ENCODE measurements at regions not wholly inside any gene's neighbourhood (a gene's known extent, or its start where the extent isn't known, plus 50 kb on each side); places are given as distances from the start of the nearest gene placed in this dataset.

DNA sequence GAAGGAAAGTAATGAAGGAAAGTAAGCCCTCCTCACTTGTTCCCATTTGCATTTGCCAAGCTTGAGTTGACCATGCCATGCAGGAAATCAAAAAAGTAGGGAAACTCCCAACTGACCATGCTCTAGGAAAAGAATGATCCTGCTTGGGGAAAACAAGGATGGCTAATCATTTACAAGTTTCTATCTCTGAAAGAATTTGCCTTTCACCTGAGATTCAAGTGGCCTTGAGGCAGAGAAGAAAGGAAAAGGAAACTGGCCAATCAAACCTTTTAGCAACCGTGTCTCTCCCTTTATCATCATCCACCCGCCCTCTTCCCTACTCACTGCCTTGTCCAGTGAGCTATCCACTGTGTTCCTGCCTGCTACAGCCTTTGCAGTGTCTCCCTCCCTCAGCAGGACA lies 757.2 kb upstream of the SOX9 start:
- H3K27ac ChIP-seq (ENCODE audit: low read length in 2 of 2), result no peak overlapping the region
- H3K27me3 Mint-ChIP-seq, result no peaks in the 10 kb centered on the region
- peaks cover 0 to 3% (median 2%) of the 10 kb centered on the region in 3 donors for H3K9me3 ChIP-seq (ENCODE audit: control extremely low read depth in 1 of 3, control insufficient read depth in 2 of 3, insufficient read depth in 1 of 3, low read length in 2 of 3)
- H3K4me2 ChIP-seq (replicated peaks; ENCODE audit: low read depth, low read length, poor library complexity, severe bottlenecking), result no peak overlapping the region
- peaks cover 10% of the 10 kb centered on the region for H3K9me3 Mint-ChIP-seq (ENCODE audit: insufficient read depth)
- H3K9ac ChIP-seq (ENCODE audit: low read length), result no peak overlapping the region
- H3K27ac Mint-ChIP-seq, result no peak overlapping the region
- H3K79me2 ChIP-seq (ENCODE audit: control insufficient read depth, insufficient read depth, low read length), result no peaks in the 10 kb centered on the region
- ChIA-PET CTCF (no interaction called here), POLR2A (no interaction called here)
- H3K4me3 Mint-ChIP-seq, result no peak overlapping the region
- no peak overlapping the region for H3K4me3 ChIP-seq (ENCODE audit: control extremely low read depth in 1 of 5, extremely low read depth in 1 of 5, insufficient read depth in 1 of 5, low read depth in 2 of 5, low read length in 4 of 5)
- no peaks in the 10 kb centered on the region for H3K27me3 ChIP-seq (replicated peaks in 1 of 4; ENCODE audit: control extremely low read depth in 1 of 4, control insufficient read depth in 3 of 4, insufficient read depth in 4 of 4, low read length in 3 of 4)
- no peaks in the 10 kb centered on the region for H3K4me1 Mint-ChIP-seq
- no CpG with 5 or more reads among the region's 2 CpGs for WGBS (ENCODE audit: insufficient coverage)
- no peaks in the 10 kb centered on the region for H3K36me3 ChIP-seq (replicated peaks in 1 of 2; ENCODE audit: control extremely low read depth in 1 of 2, control insufficient read depth in 1 of 2, extremely low read depth in 1 of 2, insufficient read depth in 2 of 2, low read length in 1 of 2)
- ATAC-seq (ENCODE audit: low read depth), result no peak
- no peak for TF ChIP-seq EZH2 (IDR thresholded peaks at IDR 0.05; ENCODE audit: borderline replicate concordance, insufficient read depth, low read depth, low read length, poor library complexity, severe bottlenecking)
- TF ChIP-seq, protein P1, sequence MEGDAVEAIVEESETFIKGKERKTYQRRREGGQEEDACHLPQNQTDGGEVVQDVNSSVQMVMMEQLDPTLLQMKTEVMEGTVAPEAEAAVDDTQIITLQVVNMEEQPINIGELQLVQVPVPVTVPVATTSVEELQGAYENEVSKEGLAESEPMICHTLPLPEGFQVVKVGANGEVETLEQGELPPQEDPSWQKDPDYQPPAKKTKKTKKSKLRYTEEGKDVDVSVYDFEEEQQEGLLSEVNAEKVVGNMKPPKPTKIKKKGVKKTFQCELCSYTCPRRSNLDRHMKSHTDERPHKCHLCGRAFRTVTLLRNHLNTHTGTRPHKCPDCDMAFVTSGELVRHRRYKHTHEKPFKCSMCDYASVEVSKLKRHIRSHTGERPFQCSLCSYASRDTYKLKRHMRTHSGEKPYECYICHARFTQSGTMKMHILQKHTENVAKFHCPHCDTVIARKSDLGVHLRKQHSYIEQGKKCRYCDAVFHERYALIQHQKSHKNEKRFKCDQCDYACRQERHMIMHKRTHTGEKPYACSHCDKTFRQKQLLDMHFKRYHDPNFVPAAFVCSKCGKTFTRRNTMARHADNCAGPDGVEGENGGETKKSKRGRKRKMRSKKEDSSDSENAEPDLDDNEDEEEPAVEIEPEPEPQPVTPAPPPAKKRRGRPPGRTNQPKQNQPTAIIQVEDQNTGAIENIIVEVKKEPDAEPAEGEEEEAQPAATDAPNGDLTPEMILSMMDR (IDR thresholded peaks at IDR 0.05), result no peak
- intact Hi-C loops (cut with micrococcal nuclease), result no loop called here
- H2AFZ ChIP-seq (ENCODE audit: insufficient read depth, low read depth, low read length, poor library complexity, severe bottlenecking), result no peak overlapping the region
- H3K4me1 ChIP-seq (ENCODE audit: control insufficient read depth in 2 of 2, insufficient read depth in 2 of 2, low read length in 2 of 2), result no peaks in the 10 kb centered on the region
- DNase-seq, result no peak
- H4K20me1 ChIP-seq (ENCODE audit: control insufficient read depth, insufficient read depth, low read length, poor library complexity, severe bottlenecking), result no peaks in the 10 kb centered on the region

DNA sequence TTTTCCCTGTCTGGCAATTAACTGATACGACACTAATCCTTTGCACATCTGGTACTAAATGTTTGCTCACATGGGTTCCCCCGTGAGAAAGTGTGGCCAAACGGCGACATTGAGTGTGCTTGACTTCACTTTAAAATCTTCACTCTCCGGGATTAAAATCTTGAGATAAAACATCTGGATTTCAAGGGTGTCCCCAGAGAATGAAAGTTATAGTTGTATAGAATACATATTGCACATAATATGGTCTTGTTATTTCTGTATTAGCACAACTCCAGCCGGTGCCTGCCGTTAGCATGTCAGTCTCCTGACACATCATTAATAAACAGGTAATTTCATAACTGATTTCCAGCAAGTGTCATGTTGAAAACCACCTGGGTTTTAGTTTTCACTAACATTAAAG lies 749.0 kb upstream of the SOX9 start:
- ChIA-PET POLR2A (no interaction called here), CTCF (no interaction called here)
- 100% methylated on average over 1 of the region's 7 CpGs for WGBS (ENCODE audit: insufficient coverage)
- H3K79me2 ChIP-seq (ENCODE audit: control insufficient read depth, insufficient read depth, low read length), result no peaks in the 10 kb centered on the region
- H3K27ac ChIP-seq (ENCODE audit: low read length in 2 of 2), result no peak overlapping the region
- H3K4me2 ChIP-seq (replicated peaks; ENCODE audit: low read depth, low read length, poor library complexity, severe bottlenecking), result no peak overlapping the region
- ATAC-seq (ENCODE audit: low read depth), result no peak
- no peaks in the 10 kb centered on the region for H4K20me1 ChIP-seq (ENCODE audit: control insufficient read depth, insufficient read depth, low read length, poor library complexity, severe bottlenecking)
- H3K9me3 Mint-ChIP-seq (ENCODE audit: insufficient read depth), result peaks cover 7% of the 10 kb centered on the region
- H2AFZ ChIP-seq (ENCODE audit: insufficient read depth, low read depth, low read length, poor library complexity, severe bottlenecking), result no peak overlapping the region
- peaks cover 0 to 3% (median 0%) of the 10 kb centered on the region in 3 donors for H3K9me3 ChIP-seq (ENCODE audit: control extremely low read depth in 1 of 3, control insufficient read depth in 2 of 3, insufficient read depth in 1 of 3, low read length in 2 of 3)
- no peaks in the 10 kb centered on the region for H3K4me1 Mint-ChIP-seq
- H3K4me1 ChIP-seq (ENCODE audit: control insufficient read depth in 2 of 2, insufficient read depth in 2 of 2, low read length in 2 of 2), result no peaks in the 10 kb centered on the region
- no peak overlapping the region for H3K27ac Mint-ChIP-seq
- H3K4me3 Mint-ChIP-seq, result no peak overlapping the region
- no peak overlapping the region for H3K4me3 ChIP-seq (ENCODE audit: control extremely low read depth in 1 of 5, extremely low read depth in 1 of 5, insufficient read depth in 1 of 5, low read depth in 2 of 5, low read length in 4 of 5)
- H3K36me3 ChIP-seq (replicated peaks in 1 of 2; ENCODE audit: control extremely low read depth in 1 of 2, control insufficient read depth in 1 of 2, extremely low read depth in 1 of 2, insufficient read depth in 2 of 2, low read length in 1 of 2), result no peaks in the 10 kb centered on the region
- no peaks in the 10 kb centered on the region for H3K27me3 Mint-ChIP-seq
- no peaks in the 10 kb centered on the region for H3K27me3 ChIP-seq (replicated peaks in 1 of 4; ENCODE audit: control extremely low read depth in 1 of 4, control insufficient read depth in 3 of 4, insufficient read depth in 4 of 4, low read length in 3 of 4)
- TF ChIP-seq, protein P1 (IDR thresholded peaks at IDR 0.05), result no peak
- no peak for TF ChIP-seq EZH2 (IDR thresholded peaks at IDR 0.05; ENCODE audit: borderline replicate concordance, insufficient read depth, low read depth, low read length, poor library complexity, severe bottlenecking)
- no peak for DNase-seq
- intact Hi-C loops (cut with micrococcal nuclease), result no loop called here
- no peak overlapping the region for H3K9ac ChIP-seq (ENCODE audit: low read length)

All from B cell (primary cell).